HUES64 (cell line): ENCODE measurements at regions not wholly inside any gene's neighbourhood (a gene's known extent, or its start where the extent isn't known, plus 50 kb on each side); places are given as distances from the start of the nearest gene placed in this dataset.

Experiments used
- H3K27ac ChIP-seq: 2 replicates; pipeline ENCODE4 v1.7.0; 2013; ENCODE audit warnings: low read depth, low read length, inconsistent platforms
- H3K27me3 ChIP-seq: 2 replicates; pipeline ENCODE4 v1.6.1; 2013; ENCODE audit warnings: mild to moderate bottlenecking, low read length; ENCODE audit not compliant: insufficient read depth
- H3K36me3 ChIP-seq: 2 replicates; pipeline ENCODE4 v1.6.1; 2013; ENCODE audit warnings: mild to moderate bottlenecking, low read length; ENCODE audit not compliant: insufficient read depth
- H3K4me1 ChIP-seq: 2 replicates; pipeline ENCODE4 v1.6.1; 2013; ENCODE audit warnings: mild to moderate bottlenecking, low read length, moderate library complexity; ENCODE audit not compliant: insufficient read depth
- H3K4me3 ChIP-seq: 2 replicates; pipeline ENCODE4 v1.5.1; 2013; ENCODE audit warnings: mild to moderate bottlenecking, low read length, moderate library complexity
- H3K9ac ChIP-seq: 2 replicates; pipeline ENCODE4 v1.6.1; 2013; ENCODE audit warnings: mild to moderate bottlenecking, low read depth, low read length
- H3K9me3 ChIP-seq: 2 replicates; pipeline ENCODE4 v1.6.1; 2013; ENCODE audit warnings: low read depth, low read length; ENCODE audit not compliant: insufficient read depth
- WGBS: fragments of 150-250, 120-280 bp; methylation state at CpG from one replicate; pipeline ENCODE4 v1.1.7; 2013; ENCODE audit warnings: missing lambda C conversion rate; 5-methylcytosine and 5-hydroxymethylcytosine counted together

- Histone ChIP-seq H3K9ac (no peak overlapping the region), H3K4me1 (no peaks in the 10 kb centered on the region), H3K27me3 (no peaks in the 10 kb centered on the region), H3K36me3 (no peaks in the 10 kb centered on the region), H3K9me3 (no peaks in the 10 kb centered on the region), H3K27ac (no peak overlapping the region), H3K4me3 (no peak overlapping the region)
- 85% methylated on average over 9 of the region's 9 CpGs for WGBS
Observed at GRCh38 chr5:167944121-167944852, 347.2 kb upstream of the WWC1 start.

GRCh38 chr5:167945542-167946384, 345.7 kb upstream of the WWC1 start:
- WGBS = 86% methylated on average over 14 of the region's 14 CpGs
- H3K27me3 ChIP-seq = no peaks in the 10 kb centered on the region
- H3K36me3 ChIP-seq = no peaks in the 10 kb centered on the region
- no peak overlapping the region for H3K4me3 ChIP-seq
- H3K4me1 ChIP-seq = no peaks in the 10 kb centered on the region
- no peak overlapping the region for H3K9ac ChIP-seq
- no peaks in the 10 kb centered on the region for H3K9me3 ChIP-seq
- H3K27ac ChIP-seq = no peak overlapping the region

GRCh38 chr5:167947306-167947705, 344.1 kb upstream of the WWC1 start:
- WGBS = 91% methylated on average over 1 of the region's 1 CpG
- Histone ChIP-seq H3K36me3 (no peaks in the 10 kb centered on the region), H3K27ac (no peak overlapping the region), H3K27me3 (no peaks in the 10 kb centered on the region), H3K9me3 (no peaks in the 10 kb centered on the region), H3K4me3 (no peak overlapping the region), H3K4me1 (peaks cover 14% of the 10 kb centered on the region), H3K9ac (no peak overlapping the region)

- 91% methylated on average over 3 of the region's 3 CpGs for WGBS
- Histone ChIP-seq H3K4me1 (peaks cover 22% of the 10 kb centered on the region), H3K9me3 (no peaks in the 10 kb centered on the region), H3K9ac (no peak overlapping the region), H3K27me3 (no peaks in the 10 kb centered on the region), H3K27ac (no peak overlapping the region), H3K4me3 (no peak overlapping the region), H3K36me3 (no peaks in the 10 kb centered on the region)
Observed at GRCh38 chr5:167948251-167948650, 343.2 kb upstream of the WWC1 start.

- WGBS = 96% methylated on average over 3 of the region's 3 CpGs
- H3K27ac ChIP-seq = no peak overlapping the region
- peaks cover 27% of the 10 kb centered on the region for H3K4me1 ChIP-seq
- no peak overlapping the region for H3K9ac ChIP-seq
- no peaks in the 10 kb centered on the region for H3K36me3 ChIP-seq
- no peaks in the 10 kb centered on the region for H3K9me3 ChIP-seq
- no peaks in the 10 kb centered on the region for H3K27me3 ChIP-seq
- no peak overlapping the region for H3K4me3 ChIP-seq
Observed at GRCh38 chr5:167949435-167949834, 342.0 kb upstream of the WWC1 start.

DNA sequence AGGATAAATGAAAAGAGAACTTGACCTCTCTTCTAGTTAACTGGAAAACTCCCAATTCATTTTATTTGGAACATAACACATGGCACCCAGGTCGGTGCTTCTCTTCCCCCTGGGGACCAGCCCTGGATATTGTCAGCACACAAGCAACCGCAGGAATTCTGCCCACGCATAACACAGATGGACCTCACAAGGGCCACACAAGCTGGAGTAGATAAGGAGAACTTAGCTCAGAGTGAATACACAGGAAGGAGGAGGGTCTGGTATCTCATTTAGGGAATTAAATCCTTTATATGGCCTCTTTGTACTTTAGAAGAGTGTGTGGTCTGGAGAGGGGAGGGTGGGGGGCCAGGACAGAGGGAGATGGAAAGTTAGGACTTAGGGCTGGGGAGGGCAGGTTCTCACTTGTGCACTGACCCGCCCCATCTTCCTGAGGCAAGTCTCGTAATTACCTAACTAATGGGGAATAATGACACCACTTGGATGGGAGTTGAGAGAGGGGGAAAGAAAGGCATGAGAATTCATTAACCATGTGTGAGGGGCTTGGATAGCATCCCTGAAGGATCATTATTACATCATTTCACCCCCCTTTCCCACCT, 341.2 kb upstream of the WWC1 start:
- Histone ChIP-seq H3K36me3 (no peaks in the 10 kb centered on the region), H3K9ac (no peak overlapping the region), H3K4me3 (no peak overlapping the region), H3K4me1 (peaks cover 27% of the 10 kb centered on the region), H3K27me3 (no peaks in the 10 kb centered on the region), H3K27ac (no peak overlapping the region), H3K9me3 (no peaks in the 10 kb centered on the region)
- WGBS = 82% methylated on average over 5 of the region's 5 CpGs

- H3K27me3 ChIP-seq = no peaks in the 10 kb centered on the region
- no peak overlapping the region for H3K4me3 ChIP-seq
- peaks cover 27% of the 10 kb centered on the region for H3K4me1 ChIP-seq
- H3K9ac ChIP-seq = no peak overlapping the region
- WGBS = 82% methylated on average over 4 of the region's 4 CpGs
- H3K36me3 ChIP-seq = no peaks in the 10 kb centered on the region
- no peaks in the 10 kb centered on the region for H3K9me3 ChIP-seq
- H3K27ac ChIP-seq = no peak overlapping the region
Observed at GRCh38 chr5:167951116-167951515, 340.3 kb upstream of the WWC1 start.

- H3K9me3 ChIP-seq = no peaks in the 10 kb centered on the region
- H3K36me3 ChIP-seq = no peaks in the 10 kb centered on the region
- H3K4me3 ChIP-seq = no peak overlapping the region
- no peak overlapping the region for H3K9ac ChIP-seq
- WGBS = 82% methylated on average over 19 of the region's 19 CpGs
- no peaks in the 10 kb centered on the region for H3K27me3 ChIP-seq
- H3K27ac ChIP-seq = no peak overlapping the region
- H3K4me1 ChIP-seq = peaks cover 27% of the 10 kb centered on the region
Observed at GRCh38 chr5:167952278-167952995, 339.0 kb upstream of the WWC1 start.

DNA sequence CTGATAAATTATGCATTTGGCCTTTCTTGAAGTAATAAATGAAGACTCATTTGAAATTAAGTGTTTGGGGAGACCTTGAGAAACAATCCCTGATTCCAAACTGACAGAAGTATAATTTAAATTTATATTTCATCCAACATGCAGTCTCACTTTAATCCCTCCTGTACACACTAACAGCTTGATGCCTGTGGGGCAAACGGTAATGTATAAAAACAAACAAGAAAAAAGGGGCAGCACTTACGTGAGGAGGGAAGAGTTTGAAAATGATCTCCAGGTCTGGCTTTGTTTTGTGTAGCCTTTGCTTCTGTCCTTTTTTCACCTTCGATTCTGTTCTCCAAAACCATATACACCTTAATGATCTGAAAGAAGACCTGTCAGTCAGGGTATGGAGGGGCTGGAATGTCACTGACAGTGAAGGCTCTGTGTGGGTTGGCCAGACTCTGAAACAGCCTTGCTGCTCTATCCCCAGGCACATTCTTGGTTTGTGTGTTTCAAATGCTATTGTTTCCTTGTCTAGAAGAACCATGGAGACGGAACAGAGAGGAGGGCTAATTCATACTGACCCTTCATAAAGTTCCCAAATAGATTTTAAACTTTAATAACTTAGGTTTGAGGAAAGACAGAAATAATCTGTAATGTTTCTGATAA, 338.2 kb upstream of the WWC1 start:
- WGBS = 76% methylated on average over 4 of the region's 4 CpGs
- Histone ChIP-seq H3K27me3 (no peaks in the 10 kb centered on the region), H3K9me3 (no peaks in the 10 kb centered on the region), H3K4me1 (peaks cover 27% of the 10 kb centered on the region), H3K36me3 (no peaks in the 10 kb centered on the region), H3K27ac (no peak overlapping the region), H3K4me3 (no peak overlapping the region), H3K9ac (no peak overlapping the region)

DNA sequence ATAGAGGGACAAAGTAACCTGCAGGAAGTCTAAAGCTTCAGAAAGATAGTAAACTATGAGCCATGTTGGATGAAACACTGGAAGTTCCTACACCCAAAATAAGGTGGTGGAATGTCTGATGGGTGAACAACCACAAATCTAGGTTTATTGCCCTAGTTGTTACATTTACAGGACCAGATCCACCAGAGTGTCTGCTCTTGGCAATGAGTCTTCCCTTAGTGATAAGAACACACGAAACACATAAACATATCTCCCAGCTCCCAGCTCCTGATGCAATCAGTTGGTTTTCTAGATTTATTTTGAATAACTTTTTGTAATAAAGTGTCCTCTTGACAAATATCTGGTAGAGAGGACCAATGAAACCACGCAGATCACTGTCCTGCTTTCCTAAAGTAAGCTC, 329.7 kb upstream of the WWC1 start:
- H3K27me3 ChIP-seq = no peaks in the 10 kb centered on the region
- no peaks in the 10 kb centered on the region for H3K36me3 ChIP-seq
- H3K4me3 ChIP-seq = no peak overlapping the region
- H3K4me1 ChIP-seq = peaks cover 18% of the 10 kb centered on the region; the same call in 1 of the 2 replicates
- H3K9me3 ChIP-seq = no peaks in the 10 kb centered on the region
- WGBS = 97% methylated on average over 2 of the region's 2 CpGs
- H3K9ac ChIP-seq = no peak overlapping the region
- no peak overlapping the region for H3K27ac ChIP-seq
